C4-2B (cell line): ENCODE measurements at regions not wholly inside any gene's neighbourhood (a gene's known extent, or its start where the extent isn't known, plus 50 kb on each side); places are given as distances from the start of the nearest gene placed in this dataset.

Experiments used
- ZFX ChIP-seq: fragments of 450-650 bp; IDR thresholded peaks from 2 replicates; pipeline ENCODE4 v1.6.1; 2017
- TF ChIP-seq, protein P1 (sequence below): fragments of 450-650 bp; conservative IDR thresholded peaks from 2 replicates; pipeline ENCODE4 v1.5.1; 2017; ENCODE audit warnings: mild to moderate bottlenecking

DNA sequence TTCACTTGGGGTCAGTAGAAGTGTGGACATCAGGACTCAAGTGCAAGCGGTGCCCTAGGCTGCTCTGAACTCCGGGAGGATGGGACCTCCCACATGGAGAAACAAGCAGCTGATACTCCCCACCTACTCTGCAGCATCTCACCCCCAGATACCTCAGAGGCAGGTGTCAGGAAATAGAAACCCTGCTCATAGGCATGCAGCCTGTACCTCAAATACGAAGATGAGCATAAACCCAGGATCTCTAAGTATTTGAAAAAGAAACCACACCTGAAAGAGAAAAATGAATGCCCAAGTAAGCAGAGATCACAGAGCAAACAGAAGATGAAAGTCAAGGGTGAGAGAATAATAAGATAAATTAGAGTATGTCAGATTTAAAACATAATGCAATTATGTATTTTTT is 75.6 kb upstream of the WSCD2 start:
- TF ChIP-seq, protein P1, sequence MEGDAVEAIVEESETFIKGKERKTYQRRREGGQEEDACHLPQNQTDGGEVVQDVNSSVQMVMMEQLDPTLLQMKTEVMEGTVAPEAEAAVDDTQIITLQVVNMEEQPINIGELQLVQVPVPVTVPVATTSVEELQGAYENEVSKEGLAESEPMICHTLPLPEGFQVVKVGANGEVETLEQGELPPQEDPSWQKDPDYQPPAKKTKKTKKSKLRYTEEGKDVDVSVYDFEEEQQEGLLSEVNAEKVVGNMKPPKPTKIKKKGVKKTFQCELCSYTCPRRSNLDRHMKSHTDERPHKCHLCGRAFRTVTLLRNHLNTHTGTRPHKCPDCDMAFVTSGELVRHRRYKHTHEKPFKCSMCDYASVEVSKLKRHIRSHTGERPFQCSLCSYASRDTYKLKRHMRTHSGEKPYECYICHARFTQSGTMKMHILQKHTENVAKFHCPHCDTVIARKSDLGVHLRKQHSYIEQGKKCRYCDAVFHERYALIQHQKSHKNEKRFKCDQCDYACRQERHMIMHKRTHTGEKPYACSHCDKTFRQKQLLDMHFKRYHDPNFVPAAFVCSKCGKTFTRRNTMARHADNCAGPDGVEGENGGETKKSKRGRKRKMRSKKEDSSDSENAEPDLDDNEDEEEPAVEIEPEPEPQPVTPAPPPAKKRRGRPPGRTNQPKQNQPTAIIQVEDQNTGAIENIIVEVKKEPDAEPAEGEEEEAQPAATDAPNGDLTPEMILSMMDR, result no peak
- no peak for TF ChIP-seq ZFX
